ENCODE measurements at regions not wholly inside any gene's neighbourhood (a gene's known extent, or its start where the extent isn't known, plus 50 kb on each side); places are given as distances from the start of the nearest gene placed in this dataset.

DNA sequence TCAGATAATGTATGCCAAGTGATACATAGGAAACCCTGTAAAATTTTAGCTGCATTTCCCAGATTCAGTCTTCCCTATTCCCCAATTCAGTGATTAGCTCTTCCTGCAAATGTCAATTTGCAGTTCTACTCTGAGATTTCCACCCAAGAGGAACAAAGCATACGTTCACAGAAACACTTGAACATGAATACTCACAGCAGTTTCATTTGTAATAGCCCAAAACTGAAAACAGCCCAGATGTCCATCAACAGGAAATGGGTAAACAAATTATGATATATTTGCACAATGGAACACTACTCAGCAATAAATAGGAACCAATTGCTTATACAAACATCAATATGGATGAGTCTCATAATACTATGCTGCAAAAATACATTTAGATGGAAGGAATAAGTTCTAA, 194.2 kb downstream of the GXYLT1 start:
- Histone ChIP-seq H3K27ac (replicated peaks) (no peak overlapping the region), H3K27me3 (ENCODE audit: insufficient read depth, poor library complexity, severe bottlenecking) (peaks cover 4% of the 10 kb centered on the region), H3K4me3 (replicated peaks; ENCODE audit: insufficient read depth, low read length) (no peak overlapping the region)
- no peak for DNase-seq (ENCODE audit: low read depth in 1 of 2, low spot score in 1 of 2)
- TF ChIP-seq SPI1 (IDR thresholded peaks at IDR 0.05; ENCODE audit: borderline replicate concordance, low read depth): no peak
- TF ChIP-seq, protein P1, sequence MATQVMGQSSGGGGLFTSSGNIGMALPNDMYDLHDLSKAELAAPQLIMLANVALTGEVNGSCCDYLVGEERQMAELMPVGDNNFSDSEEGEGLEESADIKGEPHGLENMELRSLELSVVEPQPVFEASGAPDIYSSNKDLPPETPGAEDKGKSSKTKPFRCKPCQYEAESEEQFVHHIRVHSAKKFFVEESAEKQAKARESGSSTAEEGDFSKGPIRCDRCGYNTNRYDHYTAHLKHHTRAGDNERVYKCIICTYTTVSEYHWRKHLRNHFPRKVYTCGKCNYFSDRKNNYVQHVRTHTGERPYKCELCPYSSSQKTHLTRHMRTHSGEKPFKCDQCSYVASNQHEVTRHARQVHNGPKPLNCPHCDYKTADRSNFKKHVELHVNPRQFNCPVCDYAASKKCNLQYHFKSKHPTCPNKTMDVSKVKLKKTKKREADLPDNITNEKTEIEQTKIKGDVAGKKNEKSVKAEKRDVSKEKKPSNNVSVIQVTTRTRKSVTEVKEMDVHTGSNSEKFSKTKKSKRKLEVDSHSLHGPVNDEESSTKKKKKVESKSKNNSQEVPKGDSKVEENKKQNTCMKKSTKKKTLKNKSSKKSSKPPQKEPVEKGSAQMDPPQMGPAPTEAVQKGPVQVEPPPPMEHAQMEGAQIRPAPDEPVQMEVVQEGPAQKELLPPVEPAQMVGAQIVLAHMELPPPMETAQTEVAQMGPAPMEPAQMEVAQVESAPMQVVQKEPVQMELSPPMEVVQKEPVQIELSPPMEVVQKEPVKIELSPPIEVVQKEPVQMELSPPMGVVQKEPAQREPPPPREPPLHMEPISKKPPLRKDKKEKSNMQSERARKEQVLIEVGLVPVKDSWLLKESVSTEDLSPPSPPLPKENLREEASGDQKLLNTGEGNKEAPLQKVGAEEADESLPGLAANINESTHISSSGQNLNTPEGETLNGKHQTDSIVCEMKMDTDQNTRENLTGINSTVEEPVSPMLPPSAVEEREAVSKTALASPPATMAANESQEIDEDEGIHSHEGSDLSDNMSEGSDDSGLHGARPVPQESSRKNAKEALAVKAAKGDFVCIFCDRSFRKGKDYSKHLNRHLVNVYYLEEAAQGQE (IDR thresholded peaks at IDR 0.05; ENCODE audit: insufficient replicate concordance, low read depth): no peak
- no peak for TF ChIP-seq GABPA (IDR thresholded peaks at IDR 0.05; ENCODE audit: low read depth)
- TF ChIP-seq, protein P2, sequence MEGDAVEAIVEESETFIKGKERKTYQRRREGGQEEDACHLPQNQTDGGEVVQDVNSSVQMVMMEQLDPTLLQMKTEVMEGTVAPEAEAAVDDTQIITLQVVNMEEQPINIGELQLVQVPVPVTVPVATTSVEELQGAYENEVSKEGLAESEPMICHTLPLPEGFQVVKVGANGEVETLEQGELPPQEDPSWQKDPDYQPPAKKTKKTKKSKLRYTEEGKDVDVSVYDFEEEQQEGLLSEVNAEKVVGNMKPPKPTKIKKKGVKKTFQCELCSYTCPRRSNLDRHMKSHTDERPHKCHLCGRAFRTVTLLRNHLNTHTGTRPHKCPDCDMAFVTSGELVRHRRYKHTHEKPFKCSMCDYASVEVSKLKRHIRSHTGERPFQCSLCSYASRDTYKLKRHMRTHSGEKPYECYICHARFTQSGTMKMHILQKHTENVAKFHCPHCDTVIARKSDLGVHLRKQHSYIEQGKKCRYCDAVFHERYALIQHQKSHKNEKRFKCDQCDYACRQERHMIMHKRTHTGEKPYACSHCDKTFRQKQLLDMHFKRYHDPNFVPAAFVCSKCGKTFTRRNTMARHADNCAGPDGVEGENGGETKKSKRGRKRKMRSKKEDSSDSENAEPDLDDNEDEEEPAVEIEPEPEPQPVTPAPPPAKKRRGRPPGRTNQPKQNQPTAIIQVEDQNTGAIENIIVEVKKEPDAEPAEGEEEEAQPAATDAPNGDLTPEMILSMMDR (IDR thresholded peaks at IDR 0.05; ENCODE audit: insufficient read depth, low read length): no peak
- TF ChIP-seq POLR2AphosphoS5 (IDR thresholded peaks at IDR 0.05; ENCODE audit: low read depth): no peak

- Histone ChIP-seq H3K27me3 (ENCODE audit: insufficient read depth, poor library complexity, severe bottlenecking) (no peaks in the 10 kb centered on the region), H3K4me3 (replicated peaks; ENCODE audit: insufficient read depth, low read length) (no peak overlapping the region), H3K27ac (replicated peaks) (no peak overlapping the region)
- no peak for DNase-seq (ENCODE audit: low read depth in 1 of 2, low spot score in 1 of 2)
- TF ChIP-seq GABPA (IDR thresholded peaks at IDR 0.05; ENCODE audit: low read depth): no peak
- TF ChIP-seq, protein P2 (IDR thresholded peaks at IDR 0.05; ENCODE audit: insufficient read depth, low read length): no peak
- no peak for TF ChIP-seq SPI1 (IDR thresholded peaks at IDR 0.05; ENCODE audit: borderline replicate concordance, low read depth)
- TF ChIP-seq, protein P1 (IDR thresholded peaks at IDR 0.05; ENCODE audit: insufficient replicate concordance, low read depth): no peak
- no peak for TF ChIP-seq POLR2AphosphoS5 (IDR thresholded peaks at IDR 0.05; ENCODE audit: low read depth)
Observed at GRCh38 chr12:41946106-41946505, 198.6 kb downstream of the GXYLT1 start.

DNA sequence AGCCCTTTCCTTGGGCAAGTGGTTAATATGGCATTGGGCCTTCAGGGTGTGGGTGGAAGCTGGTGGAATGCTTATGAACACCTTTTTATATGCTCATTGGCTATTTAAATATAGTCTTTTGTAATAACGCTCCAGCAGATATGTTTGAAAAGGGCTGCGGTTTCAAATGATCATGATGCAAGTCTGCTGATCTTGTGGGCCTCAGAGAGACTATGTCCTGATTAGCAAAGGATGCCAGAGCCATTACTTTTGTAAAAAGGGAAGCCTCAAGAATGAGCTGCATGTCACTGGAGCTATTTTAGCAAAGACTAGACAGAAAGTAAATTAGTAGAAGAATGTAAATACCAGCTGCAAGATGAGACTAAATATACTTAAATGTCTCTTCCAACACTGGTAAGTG, 200.5 kb downstream of the GXYLT1 start:
- Histone ChIP-seq H3K4me3 (replicated peaks; ENCODE audit: insufficient read depth, low read length) (no peak overlapping the region), H3K27me3 (ENCODE audit: insufficient read depth, poor library complexity, severe bottlenecking) (no peaks in the 10 kb centered on the region), H3K27ac (replicated peaks) (no peak overlapping the region)
- DNase-seq (ENCODE audit: low read depth in 1 of 2, low spot score in 1 of 2): no peak
- TF ChIP-seq, protein P2 (IDR thresholded peaks at IDR 0.05; ENCODE audit: insufficient read depth, low read length): no peak
- TF ChIP-seq GABPA (IDR thresholded peaks at IDR 0.05; ENCODE audit: low read depth) (no peak), SPI1 (IDR thresholded peaks at IDR 0.05; ENCODE audit: borderline replicate concordance, low read depth) (no peak)

DNA sequence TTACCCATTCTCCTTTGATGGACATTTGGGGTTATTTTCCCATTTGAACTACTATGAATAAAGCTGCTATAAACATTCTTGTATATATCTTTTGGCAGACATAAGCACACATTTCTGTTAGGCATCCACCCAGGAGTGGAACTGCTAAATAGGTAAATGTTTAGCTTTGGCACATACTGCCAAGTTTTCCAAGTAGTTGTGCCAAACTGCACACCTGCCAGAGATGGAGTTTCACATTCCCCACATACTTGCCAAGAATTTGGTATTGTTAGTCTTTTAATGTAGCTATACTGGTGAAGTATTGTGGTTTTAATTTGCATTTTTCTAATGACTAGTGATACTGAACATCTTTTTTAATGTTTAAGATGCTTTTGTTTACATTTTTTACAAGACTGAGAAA, 201.0 kb downstream of the GXYLT1 start:
- no peaks in the 10 kb centered on the region for H3K27me3 ChIP-seq (ENCODE audit: insufficient read depth, poor library complexity, severe bottlenecking)
- H3K27ac ChIP-seq (replicated peaks): no peak overlapping the region
- H3K4me3 ChIP-seq (replicated peaks; ENCODE audit: insufficient read depth, low read length): no peak overlapping the region
- TF ChIP-seq POLR2AphosphoS5 (IDR thresholded peaks at IDR 0.05; ENCODE audit: low read depth): no peak
- TF ChIP-seq, protein P1 (IDR thresholded peaks at IDR 0.05; ENCODE audit: insufficient replicate concordance, low read depth): no peak
- no peak for TF ChIP-seq GABPA (IDR thresholded peaks at IDR 0.05; ENCODE audit: low read depth)
- TF ChIP-seq SPI1 (IDR thresholded peaks at IDR 0.05; ENCODE audit: borderline replicate concordance, low read depth): no peak
- no peak for DNase-seq (ENCODE audit: low read depth in 1 of 2, low spot score in 1 of 2)
